ENCODE measurements at regions not wholly inside any gene's neighbourhood (a gene's known extent, or its start where the extent isn't known, plus 50 kb on each side); places are given as distances from the start of the nearest gene placed in this dataset.

GRCh38 chr17:74010903-74011302 is 192.6 kb upstream of the RPL38 start:
- no peak for ATAC-seq
- Mint-ChIP-seq H3K4me1 (no peaks in the 10 kb centered on the region), H3K4me3 (no peak overlapping the region), H3K9me3 (peaks cover 2% of the 10 kb centered on the region), H3K27me3 (peaks cover 87% of the 10 kb centered on the region), H3K36me3 (no peaks in the 10 kb centered on the region), H3K27ac (no peak overlapping the region)

DNA sequence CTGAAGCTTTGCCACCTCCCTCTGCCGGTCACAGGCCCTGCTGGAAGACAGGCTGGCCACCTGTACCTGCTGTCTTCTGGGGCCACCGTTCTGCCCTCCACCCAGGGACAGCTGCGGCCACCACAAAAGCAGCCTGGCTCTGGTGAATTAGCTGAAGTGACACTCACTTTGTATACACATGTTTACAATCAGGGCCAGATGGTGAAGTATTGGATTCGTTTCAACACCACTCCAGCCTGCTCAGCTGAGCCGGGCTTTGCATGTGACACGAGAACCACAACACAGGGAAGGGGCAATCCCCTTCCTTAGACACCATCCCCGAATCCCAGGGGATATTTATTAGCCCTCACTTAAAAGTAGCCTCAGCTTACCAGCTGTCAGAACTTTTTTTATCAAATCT is 191.5 kb upstream of the RPL38 start:
- peaks cover 2% of the 10 kb centered on the region for H3K9me3 Mint-ChIP-seq
- H3K27me3 Mint-ChIP-seq, result peaks cover 79% of the 10 kb centered on the region
- no peak overlapping the region for H3K27ac Mint-ChIP-seq

GRCh38 chr17:74012465-74012864 is 191.0 kb upstream of the RPL38 start:
- Mint-ChIP-seq H3K4me3 (no peak overlapping the region), H3K36me3 (no peaks in the 10 kb centered on the region), H3K27me3 (peaks cover 75% of the 10 kb centered on the region), H3K27ac (no peak overlapping the region), H3K9me3 (peaks cover 2% of the 10 kb centered on the region), H3K4me1 (no peaks in the 10 kb centered on the region)
- ATAC-seq, result no peak

More for the DNA sequence above, 191.5 kb upstream of the RPL38 start:
- Mint-ChIP-seq H3K4me3 (no peak overlapping the region), H3K4me1 (no peaks in the 10 kb centered on the region), H3K36me3 (no peaks in the 10 kb centered on the region)
- ATAC-seq, result no peak

DNA sequence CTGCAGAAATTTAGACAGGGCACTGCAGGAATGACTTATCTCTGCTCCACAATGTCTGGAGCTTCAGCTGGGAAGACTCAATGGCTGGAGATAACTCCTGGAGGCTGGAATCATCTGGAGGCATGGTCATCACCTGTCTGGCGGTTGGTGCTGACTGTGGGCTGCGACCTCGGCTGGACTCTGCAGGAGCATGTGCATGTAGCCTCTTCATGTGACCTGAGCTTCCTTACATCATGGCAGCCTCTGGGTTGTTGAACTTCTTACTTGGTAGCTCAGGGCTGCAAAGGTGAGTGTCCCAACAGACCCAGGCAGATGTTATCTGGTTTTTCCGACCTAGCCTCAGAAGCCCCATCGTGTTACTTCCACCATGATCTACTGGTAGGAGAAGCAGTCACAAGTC is 188.2 kb upstream of the RPL38 start:
- Mint-ChIP-seq H3K4me1 (no peaks in the 10 kb centered on the region), H3K27ac (no peak overlapping the region), H3K4me3 (no peak overlapping the region), H3K36me3 (no peaks in the 10 kb centered on the region), H3K27me3 (peaks cover 56% of the 10 kb centered on the region), H3K9me3 (peaks cover 2% of the 10 kb centered on the region)
- no peak for ATAC-seq

- Mint-ChIP-seq H3K27ac (no peak overlapping the region), H3K4me1 (no peaks in the 10 kb centered on the region), H3K4me3 (no peak overlapping the region), H3K27me3 (peaks cover 49% of the 10 kb centered on the region), H3K9me3 (peaks cover 2% of the 10 kb centered on the region), H3K36me3 (no peaks in the 10 kb centered on the region)
- ATAC-seq, result no peak
Measured at GRCh38 chr17:74015990-74016389, 187.5 kb upstream of the RPL38 start.

- Mint-ChIP-seq H3K27ac (no peak overlapping the region), H3K4me3 (no peak overlapping the region), H3K9me3 (peaks cover 2% of the 10 kb centered on the region)
Measured at GRCh38 chr17:74016461-74016860, 187.0 kb upstream of the RPL38 start.

GRCh38 chr17:74017466-74017865 is 186.0 kb upstream of the RPL38 start:
- H3K27me3 Mint-ChIP-seq, result peaks cover 41% of the 10 kb centered on the region
- H3K4me1 Mint-ChIP-seq, result no peaks in the 10 kb centered on the region
- H3K36me3 Mint-ChIP-seq, result no peaks in the 10 kb centered on the region
- H3K9me3 Mint-ChIP-seq, result peaks cover 2% of the 10 kb centered on the region
- no peak overlapping the region for H3K4me3 Mint-ChIP-seq
- ATAC-seq, result no peak
- no peak overlapping the region for H3K27ac Mint-ChIP-seq

More at GRCh38 chr17:74016461-74016860, 187.0 kb upstream of the RPL38 start:
- ATAC-seq, result no peak
- H3K36me3 Mint-ChIP-seq, result no peaks in the 10 kb centered on the region
- peaks cover 47% of the 10 kb centered on the region for H3K27me3 Mint-ChIP-seq
- no peaks in the 10 kb centered on the region for H3K4me1 Mint-ChIP-seq

- no peaks in the 10 kb centered on the region for H3K36me3 Mint-ChIP-seq
- ATAC-seq, result no peak
Measured at GRCh38 chr17:74018115-74018514, 185.4 kb upstream of the RPL38 start.

GRCh38 chr17:74019271-74019670 is 184.2 kb upstream of the RPL38 start:
- Mint-ChIP-seq H3K4me3 (no peak overlapping the region), H3K27me3 (peaks cover 35% of the 10 kb centered on the region), H3K4me1 (no peaks in the 10 kb centered on the region), H3K27ac (no peak overlapping the region), H3K36me3 (no peaks in the 10 kb centered on the region), H3K9me3 (peaks cover 2% of the 10 kb centered on the region)
- no peak for ATAC-seq

More at GRCh38 chr17:74018115-74018514, 185.4 kb upstream of the RPL38 start:
- H3K27ac Mint-ChIP-seq, result no peak overlapping the region
- peaks cover 2% of the 10 kb centered on the region for H3K9me3 Mint-ChIP-seq
- H3K4me1 Mint-ChIP-seq, result no peaks in the 10 kb centered on the region
- H3K4me3 Mint-ChIP-seq, result no peak overlapping the region
- H3K27me3 Mint-ChIP-seq, result peaks cover 37% of the 10 kb centered on the region

DNA sequence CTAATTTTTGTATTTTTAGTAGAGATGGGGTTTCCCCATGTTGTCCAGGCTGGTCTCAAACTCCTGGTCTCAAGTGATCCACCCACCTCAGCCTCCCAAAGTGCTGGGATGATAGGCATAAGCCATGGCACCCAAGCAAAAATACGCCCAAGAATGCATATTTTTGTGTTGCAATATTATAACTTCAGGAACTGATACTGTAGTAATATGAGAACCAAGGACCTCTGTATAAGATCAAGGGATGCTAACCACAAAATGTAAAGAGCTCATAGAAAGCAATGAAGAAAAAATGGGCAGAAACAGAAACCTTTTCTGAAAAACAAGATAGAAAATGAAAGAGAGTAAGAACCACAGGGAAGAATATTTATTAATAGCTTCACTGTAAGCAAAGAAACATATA is 183.6 kb upstream of the RPL38 start:
- no peak for ATAC-seq
- no peaks in the 10 kb centered on the region for H3K36me3 Mint-ChIP-seq
- H3K27ac Mint-ChIP-seq, result no peak overlapping the region
- peaks cover 2% of the 10 kb centered on the region for H3K9me3 Mint-ChIP-seq
- no peaks in the 10 kb centered on the region for H3K4me1 Mint-ChIP-seq
- H3K27me3 Mint-ChIP-seq, result peaks cover 39% of the 10 kb centered on the region
- H3K4me3 Mint-ChIP-seq, result no peak overlapping the region

- Mint-ChIP-seq H3K27ac (no peak overlapping the region), H3K27me3 (peaks cover 35% of the 10 kb centered on the region), H3K4me1 (no peaks in the 10 kb centered on the region), H3K4me3 (no peak overlapping the region), H3K36me3 (no peaks in the 10 kb centered on the region), H3K9me3 (peaks cover 2% of the 10 kb centered on the region)
- no peak for ATAC-seq
Measured at GRCh38 chr17:74020522-74020921, 183.0 kb upstream of the RPL38 start.

- Mint-ChIP-seq H3K9me3 (no peaks in the 10 kb centered on the region), H3K27ac (no peak overlapping the region), H3K36me3 (no peaks in the 10 kb centered on the region), H3K4me3 (no peak overlapping the region), H3K27me3 (peaks cover 39% of the 10 kb centered on the region), H3K4me1 (no peaks in the 10 kb centered on the region)
- ATAC-seq, result no peak
Measured at GRCh38 chr17:74024871-74025531, 178.5 kb upstream of the RPL38 start.

DNA sequence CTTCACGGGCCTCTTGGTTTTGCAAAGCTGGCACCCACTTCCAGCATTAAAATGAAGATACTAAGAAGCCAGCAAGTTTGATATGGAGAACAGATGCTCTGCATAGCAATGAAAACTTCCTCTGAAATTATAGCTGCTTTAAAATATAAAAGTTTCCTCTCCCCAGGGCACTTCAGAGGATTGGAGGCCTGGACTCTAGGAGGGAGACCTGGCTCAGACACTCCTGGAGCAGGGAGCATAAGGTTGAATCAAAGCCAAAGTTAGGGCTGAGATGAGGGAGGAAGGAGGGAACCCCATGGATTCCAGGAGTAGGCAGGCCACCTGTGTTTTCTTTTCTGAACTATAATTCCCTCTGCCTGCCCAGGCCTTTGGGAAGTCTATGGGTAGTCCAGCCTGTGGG is 176.0 kb upstream of the RPL38 start:
- H3K4me1 Mint-ChIP-seq, result no peaks in the 10 kb centered on the region
- no peaks in the 10 kb centered on the region for H3K9me3 Mint-ChIP-seq
- peaks cover 59% of the 10 kb centered on the region for H3K27me3 Mint-ChIP-seq
- H3K27ac Mint-ChIP-seq, result no peak overlapping the region
- no peak for ATAC-seq
- no peaks in the 10 kb centered on the region for H3K36me3 Mint-ChIP-seq
- no peak overlapping the region for H3K4me3 Mint-ChIP-seq

GRCh38 chr17:74028354-74029116 is 174.9 kb upstream of the RPL38 start:
- Mint-ChIP-seq H3K9me3 (no peaks in the 10 kb centered on the region), H3K36me3 (no peaks in the 10 kb centered on the region), H3K27me3 (peaks cover 62% of the 10 kb centered on the region), H3K4me3 (no peak overlapping the region), H3K27ac (no peak overlapping the region), H3K4me1 (no peaks in the 10 kb centered on the region)
- ATAC-seq, result no peak

- no peaks in the 10 kb centered on the region for H3K36me3 Mint-ChIP-seq
- no peak overlapping the region for H3K4me3 Mint-ChIP-seq
- H3K27ac Mint-ChIP-seq, result no peak overlapping the region
- no peak for ATAC-seq
- H3K9me3 Mint-ChIP-seq, result no peaks in the 10 kb centered on the region
- no peaks in the 10 kb centered on the region for H3K4me1 Mint-ChIP-seq
- peaks cover 51% of the 10 kb centered on the region for H3K27me3 Mint-ChIP-seq
Measured at GRCh38 chr17:74031316-74032090, 172.0 kb upstream of the RPL38 start.
